ENCODE measurements at regions not wholly inside any gene's neighbourhood (a gene's known extent, or its start where the extent isn't known, plus 50 kb on each side); places are given as distances from the start of the nearest gene placed in this dataset.
A peak's percentile ranks its signal among the peaks of the same experiment; 100 is the strongest.
"Not testable (repeated sequence)": the region's sequence is repeated elsewhere in the genome, so short reads cannot be mapped to it uniquely, and the experiment has no call there.

GRCh38 chr4:79850626-79851025 lies 222.4 kb downstream of the ANTXR2 start:
- ATAC-seq (no peak), DNase-seq (no peak)
- intact Hi-C loops (cut with DNase I, micrococcal nuclease): no loop called here

GRCh38 chr4:79848329-79848728 lies 224.7 kb downstream of the ANTXR2 start:
- DNase-seq (no peak), ATAC-seq (no peak)
- intact Hi-C loops (cut with DNase I, micrococcal nuclease): no loop called here

GRCh38 chr4:79847411-79847810 lies 225.6 kb downstream of the ANTXR2 start:
- ATAC-seq: no peak
- DNase-seq: no peak
- intact Hi-C loops (cut with DNase I, micrococcal nuclease): no loop called here

GRCh38 chr4:79842162-79842561 lies 230.9 kb downstream of the ANTXR2 start:
- intact Hi-C loops (cut with DNase I, micrococcal nuclease): no loop called here
- ATAC-seq (no peak), DNase-seq (no peak)

GRCh38 chr4:79833857-79834256 lies 239.2 kb downstream of the ANTXR2 start:
- no peak for ATAC-seq
- intact Hi-C loops (cut with DNase I, micrococcal nuclease): no loop called here
- DNase-seq: no peak

GRCh38 chr4:79831701-79832514 lies 241.1 kb downstream of the ANTXR2 start:
- no peak for DNase-seq
- intact Hi-C loops (cut with DNase I, micrococcal nuclease): no loop called here
- no peak for ATAC-seq

- intact Hi-C loops (cut with DNase I, micrococcal nuclease): no loop called here
- no peak for DNase-seq
- ATAC-seq: no peak
Measured at GRCh38 chr4:79831119-79831528, 241.9 kb downstream of the ANTXR2 start.

- DNase-seq: no peak
- no peak for ATAC-seq
- intact Hi-C loops (cut with DNase I, micrococcal nuclease): no loop called here
Measured at GRCh38 chr4:79827283-79827682, 245.7 kb downstream of the ANTXR2 start.

GRCh38 chr4:79823148-79823763 lies 249.8 kb downstream of the ANTXR2 start:
- ATAC-seq (no peak), DNase-seq (peak; percentile 6 to 45)
- intact Hi-C loops (cut with DNase I, micrococcal nuclease): no loop called here

- intact Hi-C loops (cut with DNase I, micrococcal nuclease): no loop called here
- DNase-seq (no peak), ATAC-seq (no peak)
Measured at GRCh38 chr4:79820427-79820826, 252.6 kb downstream of the ANTXR2 start.

GRCh38 chr4:79807933-79808332 lies 265.1 kb downstream of the ANTXR2 start:
- intact Hi-C loops (cut with DNase I, micrococcal nuclease); ATAC-seq; DNase-seq: not testable (repeated sequence)

- intact Hi-C loops (cut with DNase I, micrococcal nuclease): no loop called here
- DNase-seq (no peak), ATAC-seq (no peak)
Measured at GRCh38 chr4:79798047-79798446, 275.0 kb downstream of the ANTXR2 start.

GRCh38 chr4:79796948-79797347 lies 276.1 kb downstream of the ANTXR2 start:
- ATAC-seq (no peak), DNase-seq (no peak)
- intact Hi-C loops (cut with DNase I, micrococcal nuclease): no loop called here

GRCh38 chr4:79788884-79789283 lies 284.1 kb downstream of the ANTXR2 start:
- intact Hi-C loops (cut with DNase I, micrococcal nuclease): no loop called here
- ATAC-seq (no peak), DNase-seq (no peak)

GRCh38 chr4:79780129-79780528 lies 292.9 kb downstream of the ANTXR2 start:
- intact Hi-C loops (cut with DNase I, micrococcal nuclease): no loop called here
- DNase-seq: no peak
- no peak for ATAC-seq

GRCh38 chr4:79772510-79772909 lies 300.5 kb downstream of the ANTXR2 start:
- DNase-seq (no peak), ATAC-seq (no peak)
- intact Hi-C loops (cut with DNase I, micrococcal nuclease): no loop called here

- DNase-seq (no peak), ATAC-seq (no peak)
- intact Hi-C loops (cut with DNase I, micrococcal nuclease): no loop called here
Measured at GRCh38 chr4:79764120-79764519, 308.9 kb downstream of the ANTXR2 start.

GRCh38 chr4:79763486-79764075 lies 309.4 kb downstream of the ANTXR2 start:
- intact Hi-C loops (cut with DNase I, micrococcal nuclease): no loop called here
- ATAC-seq (no peak), DNase-seq (no peak)

GRCh38 chr4:79759793-79760192 lies 313.2 kb downstream of the ANTXR2 start:
- DNase-seq (no peak), ATAC-seq (no peak)
- intact Hi-C loops (cut with DNase I, micrococcal nuclease): no loop called here

GRCh38 chr4:79757600-79757999 lies 315.4 kb downstream of the ANTXR2 start:
- DNase-seq: no peak
- intact Hi-C loops (cut with DNase I, micrococcal nuclease): no loop called here
- no peak for ATAC-seq
